Fibroblast of lung (primary cell): ENCODE measurements at regions not wholly inside any gene's neighbourhood (a gene's known extent, or its start where the extent isn't known, plus 50 kb on each side); places are given as distances from the start of the nearest gene placed in this dataset.
"Not testable (repeated sequence)": the region's sequence is repeated elsewhere in the genome, so short reads cannot be mapped to it uniquely, and the experiment has no call there.

ENCODE experiments used
- DNase-seq, 2 donors: peaks; one replicate each; pipeline versions ENCODE4 v3.0.0 to v3.0.0-alpha.2; 2010; ENCODE audit warnings: low read depth in 2 of 2
- H2AFZ ChIP-seq: 2 replicates; pipeline ENCODE4 v1.5.1; 2012; ENCODE audit warnings: low read length, control low read depth, inconsistent platforms
- H3K27ac ChIP-seq: 2 replicates; pipeline ENCODE4 v1.5.1; 2011; ENCODE audit warnings: low read length, control low read depth; ENCODE audit not compliant: insufficient read depth
- H3K27me3 ChIP-seq: 2 replicates; pipeline ENCODE4 v1.5.1; 2011; ENCODE audit warnings: mild to moderate bottlenecking, low read length; ENCODE audit not compliant: control insufficient read depth, insufficient read depth
- H3K36me3 ChIP-seq: 2 replicates; pipeline ENCODE4 v1.5.1; 2011; ENCODE audit warnings: low read length; ENCODE audit not compliant: control insufficient read depth, insufficient read depth
- H3K4me1 ChIP-seq: 2 replicates; pipeline ENCODE4 v1.5.1; 2011; ENCODE audit warnings: low read length; ENCODE audit not compliant: control insufficient read depth, insufficient read depth; ENCODE audit errors: extremely low read depth
- H3K4me2 ChIP-seq: 2 replicates; pipeline ENCODE4 v1.5.1; 2011; ENCODE audit warnings: low read length, control low read depth; ENCODE audit not compliant: insufficient read depth; ENCODE audit errors: extremely low read depth
- H3K4me3 ChIP-seq, 4 experiments: fragments of 200-600 bp in 1 of 4; sonication (generic) in 1 of 4; replicated peaks in 1 of 4; 2 replicates each; pipeline ENCODE4 v1.5.1; 2011 to 2016; ENCODE audit warnings: low read length in 4 of 4, low read depth in 3 of 4, mild to moderate bottlenecking in 3 of 4, control low read depth in 2 of 4, inconsistent platforms in 1 of 4, mixed read lengths in 1 of 4; ENCODE audit not compliant: insufficient read depth in 1 of 4; ENCODE audit errors: control extremely low read depth in 1 of 4
- H3K79me2 ChIP-seq: 2 replicates; pipeline ENCODE4 v1.5.1; 2012; ENCODE audit warnings: mild to moderate bottlenecking, low read length, inconsistent platforms; ENCODE audit not compliant: control insufficient read depth, insufficient read depth
- H3K9ac ChIP-seq: 2 replicates; pipeline ENCODE4 v1.5.1; 2011; ENCODE audit warnings: mild to moderate bottlenecking, low read length, control low read depth; ENCODE audit not compliant: insufficient read depth
- H3K9me3 ChIP-seq: 2 replicates; pipeline ENCODE4 v1.5.1; 2012; ENCODE audit warnings: low read depth, low read length; ENCODE audit not compliant: control insufficient read depth, insufficient read depth
- H4K20me1 ChIP-seq: 2 replicates; pipeline ENCODE4 v1.5.1; 2011; ENCODE audit warnings: low read length; ENCODE audit not compliant: control insufficient read depth, insufficient read depth; ENCODE audit errors: extremely low read depth
- EZH2 ChIP-seq: IDR thresholded peaks from 2 replicates; pipeline ENCODE4 v1.5.1; 2012; ENCODE audit warnings: low read length, control low read depth, mild to moderate bottlenecking; ENCODE audit errors: missing control alignments
- TF ChIP-seq, protein P1 (sequence below), 2 donors: IDR thresholded peaks in 1 of 2; conservative IDR thresholded peaks in 1 of 2; 1 replicate in 1 of 2; 2 replicates in 1 of 2; pipeline ENCODE4 v1.5.1; 2011 to 2012; ENCODE audit warnings: low read length in 2 of 2, control low read depth in 1 of 2, inconsistent platforms in 1 of 2, low read depth in 1 of 2, mild to moderate bottlenecking in 1 of 2

DNA sequence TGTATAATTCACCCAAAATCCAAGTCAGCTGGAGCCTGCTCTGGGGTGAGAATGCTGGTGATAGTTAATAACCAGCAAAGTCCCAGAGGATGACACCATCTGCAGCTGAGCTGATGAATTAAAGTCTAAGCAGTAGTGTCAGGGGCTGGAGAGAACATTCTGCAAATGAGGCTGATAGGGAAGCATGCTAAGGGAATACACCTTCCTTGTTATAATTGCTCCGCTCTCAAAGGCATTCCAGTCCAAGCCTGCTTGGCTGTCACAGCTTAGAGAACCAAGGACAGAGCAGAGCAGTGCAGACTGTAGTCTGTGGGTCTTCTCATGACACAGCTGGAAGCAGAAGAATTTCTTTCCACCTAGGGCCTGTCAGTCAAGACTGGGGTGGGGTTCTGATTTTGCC lies 283.1 kb downstream of the SIPA1L2 start:
- no peak overlapping the region for H3K9ac ChIP-seq
- no peak overlapping the region for H2AFZ ChIP-seq

DNA sequence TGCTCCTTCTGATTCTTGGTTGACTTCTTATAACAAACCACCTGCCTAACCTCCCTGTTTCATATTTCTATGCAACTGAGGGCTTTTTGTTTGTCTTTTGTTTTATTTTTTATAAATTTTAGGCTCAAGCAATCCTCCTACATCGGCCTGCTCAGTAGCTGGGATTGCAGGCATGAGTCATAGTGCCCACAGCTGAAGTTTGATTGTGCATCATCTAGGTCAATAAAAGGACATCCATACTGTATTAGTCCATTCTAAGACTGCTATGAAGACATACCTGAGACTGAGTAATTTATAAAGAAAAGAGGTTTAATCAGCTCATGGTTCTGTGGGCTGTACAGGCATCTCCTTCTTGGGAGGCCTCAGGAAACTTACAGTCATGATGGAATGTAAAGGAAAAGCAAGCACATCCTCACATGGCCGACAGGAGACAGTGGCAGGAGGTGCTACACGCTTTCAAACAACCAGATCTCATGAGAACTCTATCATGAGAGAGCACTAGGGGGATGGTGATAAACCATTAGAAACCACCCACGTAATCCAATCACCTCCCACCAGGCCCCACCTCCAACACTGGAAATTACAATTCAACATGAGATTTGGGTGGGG lies 285.0 kb downstream of the SIPA1L2 start:
- no peaks in the 10 kb centered on the region for H3K36me3 ChIP-seq
- H3K9me3 ChIP-seq, result no peaks in the 10 kb centered on the region
- no peak overlapping the region for H3K9ac ChIP-seq
- no peaks in the 10 kb centered on the region for H3K27me3 ChIP-seq
- H3K27ac ChIP-seq, result no peak overlapping the region
- no peaks in the 10 kb centered on the region for H4K20me1 ChIP-seq
- no peak overlapping the region for H2AFZ ChIP-seq
- no peak overlapping the region for H3K4me2 ChIP-seq
- H3K4me1 ChIP-seq, result no peaks in the 10 kb centered on the region
- no peaks in the 10 kb centered on the region for H3K79me2 ChIP-seq
- peak in 1 of 2 donors; percentile 62 for DNase-seq
- no peak overlapping the region for H3K4me3 ChIP-seq
- no peak for TF ChIP-seq EZH2
- TF ChIP-seq, protein P1, sequence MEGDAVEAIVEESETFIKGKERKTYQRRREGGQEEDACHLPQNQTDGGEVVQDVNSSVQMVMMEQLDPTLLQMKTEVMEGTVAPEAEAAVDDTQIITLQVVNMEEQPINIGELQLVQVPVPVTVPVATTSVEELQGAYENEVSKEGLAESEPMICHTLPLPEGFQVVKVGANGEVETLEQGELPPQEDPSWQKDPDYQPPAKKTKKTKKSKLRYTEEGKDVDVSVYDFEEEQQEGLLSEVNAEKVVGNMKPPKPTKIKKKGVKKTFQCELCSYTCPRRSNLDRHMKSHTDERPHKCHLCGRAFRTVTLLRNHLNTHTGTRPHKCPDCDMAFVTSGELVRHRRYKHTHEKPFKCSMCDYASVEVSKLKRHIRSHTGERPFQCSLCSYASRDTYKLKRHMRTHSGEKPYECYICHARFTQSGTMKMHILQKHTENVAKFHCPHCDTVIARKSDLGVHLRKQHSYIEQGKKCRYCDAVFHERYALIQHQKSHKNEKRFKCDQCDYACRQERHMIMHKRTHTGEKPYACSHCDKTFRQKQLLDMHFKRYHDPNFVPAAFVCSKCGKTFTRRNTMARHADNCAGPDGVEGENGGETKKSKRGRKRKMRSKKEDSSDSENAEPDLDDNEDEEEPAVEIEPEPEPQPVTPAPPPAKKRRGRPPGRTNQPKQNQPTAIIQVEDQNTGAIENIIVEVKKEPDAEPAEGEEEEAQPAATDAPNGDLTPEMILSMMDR (conservative IDR thresholded peaks at IDR 0.05 in 1 of 2, IDR thresholded peaks at IDR 0.05 in 1 of 2; ENCODE audit: low read depth in 1 of 2, low read length in 2 of 2), result no peak

More for the DNA sequence above, 283.1 kb downstream of the SIPA1L2 start:
- Histone ChIP-seq H3K79me2 (no peaks in the 10 kb centered on the region), H3K27ac (no peak overlapping the region), H3K4me1 (no peaks in the 10 kb centered on the region), H3K4me3 (no peak overlapping the region), H4K20me1 (no peaks in the 10 kb centered on the region), H3K36me3 (no peaks in the 10 kb centered on the region), H3K4me2 (no peak overlapping the region), H3K9me3 (no peaks in the 10 kb centered on the region), H3K27me3 (no peaks in the 10 kb centered on the region)
- DNase-seq, result no peak
- no peak for TF ChIP-seq EZH2
- TF ChIP-seq, protein P1 (conservative IDR thresholded peaks at IDR 0.05 in 1 of 2, IDR thresholded peaks at IDR 0.05 in 1 of 2; ENCODE audit: low read depth in 1 of 2, low read length in 2 of 2), result no peak

DNA sequence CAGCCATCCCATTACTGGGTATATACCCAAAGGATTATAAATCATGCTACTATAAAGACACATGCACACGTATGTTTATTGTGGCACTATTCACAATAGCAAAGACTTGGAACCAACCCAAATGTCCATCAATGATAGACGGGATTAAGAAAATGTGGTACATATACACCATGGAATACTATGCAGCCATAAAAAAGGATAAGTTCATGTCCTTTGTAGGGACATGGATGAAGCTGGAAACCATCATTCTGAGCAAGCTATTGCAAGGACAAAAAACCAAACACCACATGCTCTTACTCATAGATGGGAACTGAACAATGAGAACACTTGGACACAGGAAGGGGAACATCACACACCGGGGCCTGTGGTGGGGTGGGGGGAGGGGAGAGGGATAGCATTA lies 285.7 kb downstream of the SIPA1L2 start:
- not testable (repeated sequence) for H3K4me2 ChIP-seq, H3K27me3 ChIP-seq, H3K4me1 ChIP-seq, DNase-seq, H2AFZ ChIP-seq, H3K79me2 ChIP-seq, H3K9ac ChIP-seq, H3K9me3 ChIP-seq, H3K27ac ChIP-seq, H4K20me1 ChIP-seq, H3K36me3 ChIP-seq, H3K4me3 ChIP-seq
